PFSK-1 (cell line): ENCODE measurements at regions not wholly inside any gene's neighbourhood (a gene's known extent, or its start where the extent isn't known, plus 50 kb on each side); places are given as distances from the start of the nearest gene placed in this dataset.

Source experiments
- REST ChIP-seq, 2 experiments: IDR thresholded peaks; 2 replicates each; pipeline versions ENCODE4 v1.6.1 to v1.8.0; 2011 to 2012; ENCODE audit warnings: low read depth in 2 of 2, low read length in 2 of 2, control low read depth in 1 of 2, inconsistent platforms in 1 of 2, mild to moderate bottlenecking in 1 of 2, moderate library complexity in 1 of 2; ENCODE audit not compliant: insufficient read depth in 1 of 2
- TAF1 ChIP-seq: IDR thresholded peaks from 2 replicates; pipeline ENCODE4 v1.6.1; 2012; ENCODE audit warnings: low read length, control low read depth, borderline replicate concordance; ENCODE audit not compliant: insufficient read depth

GRCh38 chr13:63567031-63567430, 2151.4 kb upstream of the PCDH20 start:
- TF ChIP-seq REST (IDR thresholded peaks at IDR 0.05; ENCODE audit: insufficient read depth in 1 of 2, low read depth in 2 of 2, low read length in 2 of 2) (no peak), TAF1 (no peak)
